Loucy (cell line): ENCODE measurements at regions not wholly inside any gene's neighbourhood (a gene's known extent, or its start where the extent isn't known, plus 50 kb on each side); places are given as distances from the start of the nearest gene placed in this dataset.

Source experiments
- H2AFZ ChIP-seq: fragments of 200-600 bp; sonication (generic); 2 replicates; pipeline ENCODE4 v1.6.0; 2016; ENCODE audit warnings: antibody characterized with exemption, mild to moderate bottlenecking, low read length, moderate library complexity
- H3F3A ChIP-seq: fragments of 200-600 bp; 2 replicates; pipeline ENCODE4 v1.6.0; 2016; ENCODE audit warnings: antibody characterized with exemption, low read depth, mild to moderate bottlenecking
- H3K27me3 ChIP-seq: fragments of 200-600 bp; sonication (generic); 2 replicates; pipeline ENCODE4 v1.6.1; 2014; ENCODE audit warnings: low read length, mild to moderate bottlenecking; ENCODE audit not compliant: insufficient read depth, poor library complexity, severe bottlenecking
- H3K36me3 ChIP-seq: fragments of 200-600 bp; sonication (generic); 2 replicates; pipeline ENCODE4 v1.6.1; 2016; ENCODE audit warnings: low read length; ENCODE audit not compliant: insufficient read depth
- H3K4me1 ChIP-seq: fragments of 200-600 bp; sonication (generic); 2 replicates; pipeline ENCODE4 v1.5.1; 2014; ENCODE audit warnings: low read length, mild to moderate bottlenecking; ENCODE audit not compliant: insufficient read depth, poor library complexity, severe bottlenecking
- H3K4me2 ChIP-seq: fragments of 200-600 bp; sonication (generic); 2 replicates; pipeline ENCODE4 v1.6.0; 2014; ENCODE audit warnings: antibody characterized with exemption, low read length, low read depth, mild to moderate bottlenecking; ENCODE audit not compliant: poor library complexity, severe bottlenecking
- H3K4me3 ChIP-seq: fragments of 200-600 bp; sonication (generic); 2 replicates; pipeline ENCODE4 v1.5.1; 2014; ENCODE audit warnings: low read length, mild to moderate bottlenecking, mixed read lengths; ENCODE audit not compliant: poor library complexity, severe bottlenecking
- H3K79me2 ChIP-seq: fragments of 200-600 bp; sonication (generic); 2 replicates; pipeline ENCODE4 v1.6.1; 2014; ENCODE audit warnings: low read length; ENCODE audit not compliant: insufficient read depth
- H3K9ac ChIP-seq: fragments of 200-600 bp; sonication (generic); 2 replicates; pipeline ENCODE4 v1.6.0; 2014; ENCODE audit warnings: mild to moderate bottlenecking, low read depth, low read length, moderate library complexity; ENCODE audit not compliant: poor library complexity, severe bottlenecking
- H3K9me2 ChIP-seq: fragments of 200-600 bp; sonication (generic); replicated peaks from 2 replicates; pipeline ENCODE4 v1.6.1; 2016; ENCODE audit warnings: low read depth, low read length, mixed read lengths
- H3K9me3 ChIP-seq: fragments of 200-600 bp; sonication (generic); 2 replicates; pipeline ENCODE4 v1.6.1; 2014; ENCODE audit warnings: mild to moderate bottlenecking, antibody characterized with exemption, low read length, low read depth; ENCODE audit not compliant: insufficient read depth
- H4K20me1 ChIP-seq: fragments of 200-600 bp; sonication (generic); 2 replicates; pipeline ENCODE4 v1.6.0; 2014; ENCODE audit warnings: antibody characterized with exemption, low read length, mild to moderate bottlenecking; ENCODE audit not compliant: insufficient read depth, poor library complexity, severe bottlenecking
- EZH2phosphoT487 ChIP-seq: fragments of 200-600 bp; IDR thresholded peaks from 2 replicates; pipeline ENCODE4 v1.6.1; 2018; ENCODE audit warnings: antibody characterized with exemption, mild to moderate bottlenecking, moderate library complexity, borderline replicate concordance
- TF ChIP-seq, protein P1 (sequence below): fragments of 200-600 bp; sonication (generic); conservative IDR thresholded peaks from 2 replicates; pipeline ENCODE4 v1.5.1; 2014; ENCODE audit warnings: mild to moderate bottlenecking, antibody characterized with exemption, low read length

- Histone ChIP-seq H3K4me1 (no peaks in the 10 kb centered on the region), H4K20me1 (no peaks in the 10 kb centered on the region), H3K4me2 (no peak overlapping the region), H3K27me3 (no peaks in the 10 kb centered on the region), H3K4me3 (no peak overlapping the region), H3K79me2 (no peaks in the 10 kb centered on the region), H3K9me3 (no peaks in the 10 kb centered on the region), H3K9ac (no peak overlapping the region), H2AFZ (no peak overlapping the region), H3K36me3 (no peaks in the 10 kb centered on the region), H3K9me2 (no peaks in the 10 kb centered on the region), H3F3A (no peaks in the 10 kb centered on the region)
- TF ChIP-seq EZH2phosphoT487: no peak
- TF ChIP-seq, protein P1, sequence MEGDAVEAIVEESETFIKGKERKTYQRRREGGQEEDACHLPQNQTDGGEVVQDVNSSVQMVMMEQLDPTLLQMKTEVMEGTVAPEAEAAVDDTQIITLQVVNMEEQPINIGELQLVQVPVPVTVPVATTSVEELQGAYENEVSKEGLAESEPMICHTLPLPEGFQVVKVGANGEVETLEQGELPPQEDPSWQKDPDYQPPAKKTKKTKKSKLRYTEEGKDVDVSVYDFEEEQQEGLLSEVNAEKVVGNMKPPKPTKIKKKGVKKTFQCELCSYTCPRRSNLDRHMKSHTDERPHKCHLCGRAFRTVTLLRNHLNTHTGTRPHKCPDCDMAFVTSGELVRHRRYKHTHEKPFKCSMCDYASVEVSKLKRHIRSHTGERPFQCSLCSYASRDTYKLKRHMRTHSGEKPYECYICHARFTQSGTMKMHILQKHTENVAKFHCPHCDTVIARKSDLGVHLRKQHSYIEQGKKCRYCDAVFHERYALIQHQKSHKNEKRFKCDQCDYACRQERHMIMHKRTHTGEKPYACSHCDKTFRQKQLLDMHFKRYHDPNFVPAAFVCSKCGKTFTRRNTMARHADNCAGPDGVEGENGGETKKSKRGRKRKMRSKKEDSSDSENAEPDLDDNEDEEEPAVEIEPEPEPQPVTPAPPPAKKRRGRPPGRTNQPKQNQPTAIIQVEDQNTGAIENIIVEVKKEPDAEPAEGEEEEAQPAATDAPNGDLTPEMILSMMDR: no peak
Measured at GRCh38 chr11:131042041-131042390, 125.7 kb upstream of the SNX19 start.

DNA sequence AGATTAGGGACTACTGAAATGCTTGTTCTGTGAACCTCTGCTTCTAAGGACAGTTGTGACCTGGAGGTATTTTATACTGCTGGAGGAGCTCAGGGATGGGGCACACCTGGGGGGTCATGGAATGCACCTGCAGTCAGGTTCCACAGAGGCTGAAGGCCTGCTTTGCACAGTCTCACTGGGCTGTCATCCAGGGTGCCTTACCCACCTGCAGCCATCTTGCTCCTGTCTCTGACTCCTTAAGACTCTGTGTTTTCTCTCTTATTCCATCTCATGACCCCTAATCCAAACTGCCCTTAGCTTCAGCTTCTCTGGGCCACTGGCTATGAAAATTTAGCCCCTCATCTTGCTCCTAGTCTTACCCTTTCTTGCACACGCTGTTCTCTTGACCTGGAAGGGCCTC lies 127.0 kb upstream of the SNX19 start:
- H3K9ac ChIP-seq: no peak overlapping the region
- no peak for TF ChIP-seq EZH2phosphoT487
- TF ChIP-seq, protein P1: no peak
- no peaks in the 10 kb centered on the region for H3F3A ChIP-seq
- no peak overlapping the region for H2AFZ ChIP-seq
- H3K79me2 ChIP-seq: no peaks in the 10 kb centered on the region
- H3K4me1 ChIP-seq: no peaks in the 10 kb centered on the region
- H3K27me3 ChIP-seq: no peaks in the 10 kb centered on the region
- no peak overlapping the region for H3K4me3 ChIP-seq
- H3K36me3 ChIP-seq: no peaks in the 10 kb centered on the region
- H3K9me2 ChIP-seq: no peaks in the 10 kb centered on the region
- H4K20me1 ChIP-seq: no peaks in the 10 kb centered on the region
- H3K9me3 ChIP-seq: no peaks in the 10 kb centered on the region
- no peak overlapping the region for H3K4me2 ChIP-seq

DNA sequence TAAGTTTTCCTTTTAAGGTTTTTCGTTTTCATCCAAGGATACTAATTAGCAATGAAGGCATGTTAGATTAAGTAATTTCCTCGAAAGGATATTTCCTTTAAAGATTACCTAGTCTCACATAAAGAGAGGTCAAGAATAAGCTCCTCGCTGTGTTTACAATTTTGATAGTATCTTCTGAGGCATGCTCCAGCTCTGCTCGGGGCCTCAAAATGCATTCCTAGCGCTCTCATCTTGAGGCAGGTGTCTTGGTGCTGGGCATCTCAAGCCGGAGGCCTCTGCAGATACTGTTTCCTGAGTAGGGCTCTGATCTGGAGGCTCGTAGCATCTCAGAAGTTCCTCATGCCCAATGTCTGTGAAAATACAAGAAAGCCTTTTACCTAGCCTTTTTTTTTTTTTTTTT lies 128.6 kb upstream of the SNX19 start:
- no peaks in the 10 kb centered on the region for H3K4me1 ChIP-seq
- H3K9me2 ChIP-seq: no peaks in the 10 kb centered on the region
- no peaks in the 10 kb centered on the region for H4K20me1 ChIP-seq
- no peak overlapping the region for H2AFZ ChIP-seq
- no peaks in the 10 kb centered on the region for H3F3A ChIP-seq
- H3K9ac ChIP-seq: no peak overlapping the region
- no peaks in the 10 kb centered on the region for H3K36me3 ChIP-seq
- no peak overlapping the region for H3K4me3 ChIP-seq
- no peaks in the 10 kb centered on the region for H3K9me3 ChIP-seq
- H3K27me3 ChIP-seq: no peaks in the 10 kb centered on the region
- no peak overlapping the region for H3K4me2 ChIP-seq
- TF ChIP-seq, protein P1: no peak
- TF ChIP-seq EZH2phosphoT487: no peak
- H3K79me2 ChIP-seq: no peaks in the 10 kb centered on the region
